ENCODE measurements at regions not wholly inside any gene's neighbourhood (a gene's known extent, or its start where the extent isn't known, plus 50 kb on each side); places are given as distances from the start of the nearest gene placed in this dataset.

DNA sequence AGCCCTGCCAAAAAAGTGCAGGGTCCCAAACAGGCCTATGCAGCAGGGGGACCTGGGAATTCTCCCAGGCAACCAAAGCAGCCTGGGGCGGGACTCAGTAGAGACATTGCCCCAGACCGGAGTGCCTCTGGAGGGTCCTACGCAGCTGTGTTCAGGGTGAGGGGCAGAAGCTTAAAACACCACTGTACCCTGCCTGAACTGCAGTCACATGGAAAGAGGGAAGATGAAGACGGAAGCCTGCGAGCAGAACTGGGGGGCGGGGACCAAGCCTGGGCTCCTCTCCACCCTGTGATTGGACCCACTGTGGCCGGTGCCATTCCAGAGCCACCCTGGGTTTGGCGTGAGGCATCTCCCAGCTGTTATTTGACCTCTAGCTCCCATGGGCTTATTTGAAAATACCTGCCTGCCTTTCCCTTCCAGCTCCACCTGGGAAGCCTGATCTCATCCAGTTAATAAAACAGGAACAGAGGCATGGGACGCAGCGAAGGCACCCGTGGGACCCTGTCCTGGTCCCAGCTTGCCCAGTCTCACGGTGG lies 183.1 kb downstream of the SMAD2 start:
- TF ChIP-seq, protein P1, sequence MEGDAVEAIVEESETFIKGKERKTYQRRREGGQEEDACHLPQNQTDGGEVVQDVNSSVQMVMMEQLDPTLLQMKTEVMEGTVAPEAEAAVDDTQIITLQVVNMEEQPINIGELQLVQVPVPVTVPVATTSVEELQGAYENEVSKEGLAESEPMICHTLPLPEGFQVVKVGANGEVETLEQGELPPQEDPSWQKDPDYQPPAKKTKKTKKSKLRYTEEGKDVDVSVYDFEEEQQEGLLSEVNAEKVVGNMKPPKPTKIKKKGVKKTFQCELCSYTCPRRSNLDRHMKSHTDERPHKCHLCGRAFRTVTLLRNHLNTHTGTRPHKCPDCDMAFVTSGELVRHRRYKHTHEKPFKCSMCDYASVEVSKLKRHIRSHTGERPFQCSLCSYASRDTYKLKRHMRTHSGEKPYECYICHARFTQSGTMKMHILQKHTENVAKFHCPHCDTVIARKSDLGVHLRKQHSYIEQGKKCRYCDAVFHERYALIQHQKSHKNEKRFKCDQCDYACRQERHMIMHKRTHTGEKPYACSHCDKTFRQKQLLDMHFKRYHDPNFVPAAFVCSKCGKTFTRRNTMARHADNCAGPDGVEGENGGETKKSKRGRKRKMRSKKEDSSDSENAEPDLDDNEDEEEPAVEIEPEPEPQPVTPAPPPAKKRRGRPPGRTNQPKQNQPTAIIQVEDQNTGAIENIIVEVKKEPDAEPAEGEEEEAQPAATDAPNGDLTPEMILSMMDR (IDR thresholded peaks at IDR 0.05), result no peak
- no peaks in the 10 kb centered on the region for H3K36me3 Mint-ChIP-seq (ENCODE audit: low read depth)
- H3K4me1 Mint-ChIP-seq (ENCODE audit: low read depth), result no peaks in the 10 kb centered on the region
- no peaks in the 10 kb centered on the region for H3K9me3 Mint-ChIP-seq
- CTCF ChIA-PET, result no interaction called here
- POLR2A ChIA-PET, result no interaction called here
- Histone ChIP-seq H3K4me3 (ENCODE audit: low read length) (no peak overlapping the region), H3K9me3 (ENCODE audit: control insufficient read depth in 1 of 2, insufficient read depth in 1 of 2, low read length in 2 of 2) (no peaks in the 10 kb centered on the region), H3K27me3 (ENCODE audit: control insufficient read depth in 1 of 2, insufficient read depth in 2 of 2, low read length in 2 of 2) (peaks cover 6 to 12% of the 10 kb centered on the region in 2 experiments), H3K27ac (ENCODE audit: low read depth in 1 of 2, low read length in 2 of 2) (no peak overlapping the region), H3K36me3 (ENCODE audit: insufficient read depth, low read length) (no peaks in the 10 kb centered on the region), H3K4me1 (ENCODE audit: insufficient read depth, low read length) (peaks cover 10% of the 10 kb centered on the region)
- no peak overlapping the region for H3K4me3 Mint-ChIP-seq
- ATAC-seq (ENCODE audit: poor library complexity) (no peak), DNase-seq (no peak)
- H3K27me3 Mint-ChIP-seq, result peaks cover 4% of the 10 kb centered on the region
- intact Hi-C loops (cut with DNase I, micrococcal nuclease), result loop anchor here in 1 of 2 experiments (5.0 kb wide), 1 partner anchor 530 kb away; no protein-coding TSS in a partner anchor
- H3K27ac Mint-ChIP-seq, result no peak overlapping the region

DNA sequence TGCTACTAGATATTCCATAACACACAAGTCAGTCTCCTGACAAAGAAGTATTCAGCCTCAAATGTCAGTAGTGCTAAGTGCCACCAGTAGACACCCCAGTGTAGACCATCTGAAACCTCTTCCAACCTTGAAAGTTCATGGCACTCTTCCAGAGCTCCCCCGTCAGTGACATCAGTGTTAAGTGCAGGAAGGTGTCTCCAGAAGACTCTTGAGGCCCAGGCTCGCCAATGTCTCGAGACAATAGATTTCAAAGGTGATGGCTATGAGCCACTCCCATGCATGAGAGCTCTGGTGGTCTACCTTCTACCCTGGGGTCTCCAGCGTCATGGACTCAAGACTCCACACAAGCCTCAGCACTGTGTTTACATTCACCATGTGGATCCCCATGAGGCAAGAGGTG lies 183.8 kb downstream of the SMAD2 start:
- H3K27ac Mint-ChIP-seq, result no peak overlapping the region
- Histone ChIP-seq H3K4me1 (ENCODE audit: insufficient read depth, low read length) (peaks cover 10% of the 10 kb centered on the region), H3K4me3 (ENCODE audit: low read length) (no peak overlapping the region), H3K27me3 (ENCODE audit: control insufficient read depth in 1 of 2, insufficient read depth in 2 of 2, low read length in 2 of 2) (peaks cover 6 to 12% of the 10 kb centered on the region in 2 experiments), H3K9me3 (ENCODE audit: control insufficient read depth in 1 of 2, insufficient read depth in 1 of 2, low read length in 2 of 2) (no peaks in the 10 kb centered on the region), H3K27ac (ENCODE audit: low read depth in 1 of 2, low read length in 2 of 2) (no peak overlapping the region), H3K36me3 (ENCODE audit: insufficient read depth, low read length) (no peaks in the 10 kb centered on the region)
- peaks cover 4% of the 10 kb centered on the region for H3K27me3 Mint-ChIP-seq
- intact Hi-C loops (cut with DNase I, micrococcal nuclease), result loop anchor here in 1 of 2 experiments (5.0 kb wide), 1 partner anchor 529 kb away; no protein-coding TSS in a partner anchor
- no peak for ATAC-seq (ENCODE audit: poor library complexity)
- no peaks in the 10 kb centered on the region for H3K4me1 Mint-ChIP-seq (ENCODE audit: low read depth)
- TF ChIP-seq, protein P1 (IDR thresholded peaks at IDR 0.05), result no peak
- H3K4me3 Mint-ChIP-seq, result no peak overlapping the region
- POLR2A ChIA-PET, result no interaction called here
- no peak for DNase-seq
- H3K9me3 Mint-ChIP-seq, result no peaks in the 10 kb centered on the region
- CTCF ChIA-PET, result no interaction called here
- H3K36me3 Mint-ChIP-seq (ENCODE audit: low read depth), result no peaks in the 10 kb centered on the region

DNA sequence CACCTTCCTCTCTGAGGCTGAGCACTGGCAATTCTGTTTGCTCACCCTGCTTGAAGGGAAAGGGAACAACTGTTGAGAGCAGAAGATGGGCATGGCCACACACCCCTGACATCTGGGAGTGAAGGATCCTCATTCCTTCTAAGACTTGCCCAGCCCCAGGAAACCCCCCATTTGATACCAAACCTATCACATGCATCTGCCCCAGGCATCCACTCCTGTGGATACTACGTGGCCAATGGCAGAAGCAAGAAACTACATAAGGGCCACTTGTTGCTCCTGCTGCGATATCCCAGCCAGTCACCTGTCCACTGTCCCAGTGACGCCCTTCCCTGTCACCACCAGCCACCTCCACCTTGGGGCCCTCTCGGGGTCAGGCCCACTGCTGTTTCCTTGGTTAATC lies 185.2 kb downstream of the SMAD2 start:
- H3K4me3 ChIP-seq (ENCODE audit: low read length), result no peak overlapping the region
- H3K4me1 Mint-ChIP-seq (ENCODE audit: low read depth), result no peaks in the 10 kb centered on the region
- intact Hi-C loops (cut with DNase I, micrococcal nuclease), result loop anchor here in 1 of 2 experiments (5.0 kb wide), 1 partner anchor 528 kb away; no protein-coding TSS in a partner anchor
- ChIA-PET CTCF (no interaction called here), POLR2A (no interaction called here)
- H3K36me3 Mint-ChIP-seq (ENCODE audit: low read depth), result no peaks in the 10 kb centered on the region
- no peaks in the 10 kb centered on the region for H3K36me3 ChIP-seq (ENCODE audit: insufficient read depth, low read length)
- H3K9me3 ChIP-seq (ENCODE audit: control insufficient read depth in 1 of 2, insufficient read depth in 1 of 2, low read length in 2 of 2), result no peaks in the 10 kb centered on the region
- H3K27me3 Mint-ChIP-seq, result peaks cover 4% of the 10 kb centered on the region
- peaks cover 10% of the 10 kb centered on the region for H3K4me1 ChIP-seq (ENCODE audit: insufficient read depth, low read length)
- no peak overlapping the region for H3K27ac ChIP-seq (ENCODE audit: low read depth in 1 of 2, low read length in 2 of 2)
- H3K4me3 Mint-ChIP-seq, result no peak overlapping the region
- H3K9me3 Mint-ChIP-seq, result no peaks in the 10 kb centered on the region
- H3K27ac Mint-ChIP-seq, result no peak overlapping the region
- ATAC-seq (ENCODE audit: poor library complexity), result no peak
- peaks cover 6 to 12% of the 10 kb centered on the region in 2 experiments for H3K27me3 ChIP-seq (ENCODE audit: control insufficient read depth in 1 of 2, insufficient read depth in 2 of 2, low read length in 2 of 2)
- TF ChIP-seq, protein P1 (IDR thresholded peaks at IDR 0.05), result no peak
- DNase-seq, result no peak
